Activated T-helper 9 cell treated with anti-CD3 and anti-CD28 coated beads, Interleukin-2, amount 50 U/mL, for 16 hours (primary cell): ENCODE measurements at regions not wholly inside any gene's neighbourhood (a gene's known extent, or its start where the extent isn't known, plus 50 kb on each side); places are given as distances from the start of the nearest gene placed in this dataset.

Source experiments
- DNase-seq: peaks from one replicate; pipeline ENCODE4 v3.0.0-alpha.2; 2020; ENCODE audit warnings: low read depth

DNA sequence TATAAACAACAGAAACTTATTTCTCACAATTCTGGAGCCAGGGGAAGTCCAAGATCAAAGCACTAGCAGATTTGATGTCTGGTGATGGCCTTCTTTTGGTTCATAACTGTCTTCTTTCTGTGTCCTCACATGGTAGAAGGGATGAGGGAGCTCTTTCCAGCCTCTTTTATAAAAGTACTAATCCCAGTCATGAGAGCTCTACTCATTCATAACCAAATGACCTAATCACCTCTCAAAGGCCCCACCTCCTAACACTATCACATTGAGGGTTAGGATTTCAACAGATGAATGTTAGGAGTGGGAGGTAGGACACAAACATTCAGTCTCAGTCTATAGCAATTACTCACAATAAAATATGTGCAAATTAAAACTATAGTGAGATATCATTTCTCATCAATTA lies 50.1 kb upstream of the UBE2E2 start:
- no peak for DNase-seq
